ENCODE measurements at regions not wholly inside any gene's neighbourhood (a gene's known extent, or its start where the extent isn't known, plus 50 kb on each side); places are given as distances from the start of the nearest gene placed in this dataset.

- TF ChIP-seq CTCF (IDR thresholded peaks at IDR 0.05), result no peak
- no peak for TF ChIP-seq EZH2 (IDR thresholded peaks at IDR 0.05; ENCODE audit: borderline replicate concordance, insufficient read depth, low read depth, low read length, poor library complexity, severe bottlenecking)
Measured at GRCh38 chr2:192283450-192283849, 88.7 kb upstream of the TMEFF2 start.

Measured in B cell (primary cell).